Liver (tissue), 3 donors: ENCODE measurements at regions not wholly inside any gene's neighbourhood (a gene's known extent, or its start where the extent isn't known, plus 50 kb on each side); places are given as distances from the start of the nearest gene placed in this dataset.

ENCODE experiments used
- GABPA ChIP-seq, 2 donors: IDR thresholded peaks in 1 of 2; conservative IDR thresholded peaks in 1 of 2; 2 replicates each; pipeline ENCODE4 v1.6.1; 2016; ENCODE audit warnings: antibody characterized with exemption in 2 of 2, mild to moderate bottlenecking in 1 of 2, moderate library complexity in 1 of 2
- RXRA ChIP-seq, 2 donors: IDR thresholded peaks; 2 replicates each; pipeline ENCODE4 v1.6.1; 2017 to 2018; ENCODE audit warnings: antibody characterized with exemption in 2 of 2, mild to moderate bottlenecking in 1 of 2
- TAF1 ChIP-seq: conservative IDR thresholded peaks from 2 replicates; pipeline ENCODE4 v1.6.1; 2016; ENCODE audit warnings: antibody characterized with exemption, mild to moderate bottlenecking
- ZBTB33 ChIP-seq: IDR thresholded peaks from 2 replicates; pipeline ENCODE4 v1.6.1; 2016; ENCODE audit warnings: antibody characterized with exemption
- TF ChIP-seq, protein P1 (sequence below): fragments of 150-350 bp; IDR thresholded peaks from 2 replicates; pipeline ENCODE4 v1.5.1; 2017; ENCODE audit warnings: improper control_type of control experiment, low read depth, low read length; ENCODE audit not compliant: missing input control
- TF ChIP-seq, protein P2 (sequence below): IDR thresholded peaks from 2 replicates; pipeline ENCODE4 v1.6.1; 2016; ENCODE audit warnings: antibody characterized with exemption, mild to moderate bottlenecking
- TF ChIP-seq, protein P3 (sequence below): IDR thresholded peaks from 2 replicates; pipeline ENCODE4 v1.6.1; 2016; ENCODE audit warnings: antibody characterized with exemption
- donor health status: healthy.
- donor health status: healthy.

- TF ChIP-seq, protein P1, sequence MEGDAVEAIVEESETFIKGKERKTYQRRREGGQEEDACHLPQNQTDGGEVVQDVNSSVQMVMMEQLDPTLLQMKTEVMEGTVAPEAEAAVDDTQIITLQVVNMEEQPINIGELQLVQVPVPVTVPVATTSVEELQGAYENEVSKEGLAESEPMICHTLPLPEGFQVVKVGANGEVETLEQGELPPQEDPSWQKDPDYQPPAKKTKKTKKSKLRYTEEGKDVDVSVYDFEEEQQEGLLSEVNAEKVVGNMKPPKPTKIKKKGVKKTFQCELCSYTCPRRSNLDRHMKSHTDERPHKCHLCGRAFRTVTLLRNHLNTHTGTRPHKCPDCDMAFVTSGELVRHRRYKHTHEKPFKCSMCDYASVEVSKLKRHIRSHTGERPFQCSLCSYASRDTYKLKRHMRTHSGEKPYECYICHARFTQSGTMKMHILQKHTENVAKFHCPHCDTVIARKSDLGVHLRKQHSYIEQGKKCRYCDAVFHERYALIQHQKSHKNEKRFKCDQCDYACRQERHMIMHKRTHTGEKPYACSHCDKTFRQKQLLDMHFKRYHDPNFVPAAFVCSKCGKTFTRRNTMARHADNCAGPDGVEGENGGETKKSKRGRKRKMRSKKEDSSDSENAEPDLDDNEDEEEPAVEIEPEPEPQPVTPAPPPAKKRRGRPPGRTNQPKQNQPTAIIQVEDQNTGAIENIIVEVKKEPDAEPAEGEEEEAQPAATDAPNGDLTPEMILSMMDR: no peak
- TF ChIP-seq GABPA (IDR thresholded peaks at IDR 0.05 in 1 of 2, conservative IDR thresholded peaks at IDR 0.05 in 1 of 2): peak in 1 of 2 donors; percentile 10
- no peak for TF ChIP-seq TAF1
- TF ChIP-seq, protein P2, sequence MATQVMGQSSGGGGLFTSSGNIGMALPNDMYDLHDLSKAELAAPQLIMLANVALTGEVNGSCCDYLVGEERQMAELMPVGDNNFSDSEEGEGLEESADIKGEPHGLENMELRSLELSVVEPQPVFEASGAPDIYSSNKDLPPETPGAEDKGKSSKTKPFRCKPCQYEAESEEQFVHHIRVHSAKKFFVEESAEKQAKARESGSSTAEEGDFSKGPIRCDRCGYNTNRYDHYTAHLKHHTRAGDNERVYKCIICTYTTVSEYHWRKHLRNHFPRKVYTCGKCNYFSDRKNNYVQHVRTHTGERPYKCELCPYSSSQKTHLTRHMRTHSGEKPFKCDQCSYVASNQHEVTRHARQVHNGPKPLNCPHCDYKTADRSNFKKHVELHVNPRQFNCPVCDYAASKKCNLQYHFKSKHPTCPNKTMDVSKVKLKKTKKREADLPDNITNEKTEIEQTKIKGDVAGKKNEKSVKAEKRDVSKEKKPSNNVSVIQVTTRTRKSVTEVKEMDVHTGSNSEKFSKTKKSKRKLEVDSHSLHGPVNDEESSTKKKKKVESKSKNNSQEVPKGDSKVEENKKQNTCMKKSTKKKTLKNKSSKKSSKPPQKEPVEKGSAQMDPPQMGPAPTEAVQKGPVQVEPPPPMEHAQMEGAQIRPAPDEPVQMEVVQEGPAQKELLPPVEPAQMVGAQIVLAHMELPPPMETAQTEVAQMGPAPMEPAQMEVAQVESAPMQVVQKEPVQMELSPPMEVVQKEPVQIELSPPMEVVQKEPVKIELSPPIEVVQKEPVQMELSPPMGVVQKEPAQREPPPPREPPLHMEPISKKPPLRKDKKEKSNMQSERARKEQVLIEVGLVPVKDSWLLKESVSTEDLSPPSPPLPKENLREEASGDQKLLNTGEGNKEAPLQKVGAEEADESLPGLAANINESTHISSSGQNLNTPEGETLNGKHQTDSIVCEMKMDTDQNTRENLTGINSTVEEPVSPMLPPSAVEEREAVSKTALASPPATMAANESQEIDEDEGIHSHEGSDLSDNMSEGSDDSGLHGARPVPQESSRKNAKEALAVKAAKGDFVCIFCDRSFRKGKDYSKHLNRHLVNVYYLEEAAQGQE: no peak
- TF ChIP-seq RXRA (IDR thresholded peaks at IDR 0.05): peak; percentile 48 to 68
- TF ChIP-seq, protein P3, sequence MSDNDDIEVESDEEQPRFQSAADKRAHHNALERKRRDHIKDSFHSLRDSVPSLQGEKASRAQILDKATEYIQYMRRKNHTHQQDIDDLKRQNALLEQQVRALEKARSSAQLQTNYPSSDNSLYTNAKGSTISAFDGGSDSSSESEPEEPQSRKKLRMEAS: peak; percentile 31
- peak; percentile 47 for TF ChIP-seq ZBTB33
Observed at GRCh38 chr1:168799927-168800605, 71.1 kb upstream of the DPT start.
